HEK293 (cell line): ENCODE measurements at regions not wholly inside any gene's neighbourhood (a gene's known extent, or its start where the extent isn't known, plus 50 kb on each side); places are given as distances from the start of the nearest gene placed in this dataset.

Source experiments
- CTCF ChIA-PET: fragments of 350-600 bp; formaldehyde crosslinking; extraction: SDS; loops from one replicate; lab custom pipeline; 2021; ENCODE audit warnings: antibody characterized with exemption; lab: Yijun Ruan, JAX
- POLR2A ChIA-PET: fragments of 300-600 bp; formaldehyde crosslinking; extraction: SDS; loops from one replicate; lab custom pipeline; 2020; ENCODE audit warnings: antibody characterized with exemption, inconsistent platforms; lab: Yijun Ruan, JAX
- H3K27ac ChIP-seq: fragments of 200-500 bp; sonication (Bioruptor generic); 2 replicates; pipeline ENCODE4 v1.5.1; 2014; ENCODE audit warnings: low read depth, low read length, control low read depth, inconsistent platforms; ENCODE audit errors: extremely low read depth
- H3K36me3 ChIP-seq, 2 experiments: fragments of 200-500 bp in 1 of 2; sonication (Bioruptor generic) in 1 of 2; 1 replicate in 1 of 2; 2 replicates in 1 of 2; pipeline ENCODE4 v1.5.1; 2014 to 2017; ENCODE audit warnings: inconsistent platforms in 2 of 2, low read length in 2 of 2; ENCODE audit not compliant: control insufficient read depth in 2 of 2, insufficient read depth in 1 of 2
- H3K4me1 ChIP-seq: fragments of 200-500 bp; sonication (Bioruptor generic); 2 replicates; pipeline ENCODE4 v1.5.1; 2014; ENCODE audit warnings: mild to moderate bottlenecking, low read length, inconsistent platforms; ENCODE audit not compliant: control insufficient read depth, insufficient read depth
- H3K4me3 ChIP-seq: 2 replicates; pipeline ENCODE4 v1.5.1; 2011; ENCODE audit warnings: low read depth, mild to moderate bottlenecking, control low read depth, low read length, moderate library complexity
- H3K9me3 ChIP-seq: fragments of 200-500 bp; sonication (Bioruptor generic); 2 replicates; pipeline ENCODE4 v1.5.1; 2014; ENCODE audit warnings: low read depth, low read length, inconsistent platforms; ENCODE audit not compliant: control insufficient read depth, insufficient read depth
- BCL11A ChIP-seq: fragments of 450-650 bp; formaldehyde crosslinking; IDR thresholded peaks from 2 replicates; pipeline ENCODE4 v1.5.1; 2016; ENCODE audit warnings: low read depth, missing biosample characterization, missing genetic modification characterization
- KLF16 ChIP-seq: fragments of 450-650 bp; formaldehyde crosslinking; IDR thresholded peaks from 2 replicates; pipeline ENCODE4 v1.5.1; 2017; ENCODE audit warnings: missing biosample characterization, missing genetic modification characterization
- PRDM2 ChIP-seq: fragments of 450-650 bp; formaldehyde crosslinking; IDR thresholded peaks from 2 replicates; pipeline ENCODE4 v1.5.1; 2016; ENCODE audit warnings: missing biosample characterization, missing genetic modification characterization, borderline replicate concordance
- RBAK ChIP-seq: fragments of 450-650 bp; formaldehyde crosslinking; IDR thresholded peaks from 2 replicates; pipeline ENCODE4 v1.5.1; 2016; ENCODE audit warnings: missing biosample characterization, missing genetic modification characterization
- ZNF138 ChIP-seq: fragments of 450-650 bp; formaldehyde crosslinking; IDR thresholded peaks from 2 replicates; pipeline ENCODE4 v1.5.1; 2016; ENCODE audit warnings: missing biosample characterization, missing genetic modification characterization, borderline replicate concordance
- ZNF169 ChIP-seq: fragments of 450-650 bp; formaldehyde crosslinking; IDR thresholded peaks from 2 replicates; pipeline ENCODE4 v1.5.1; 2016; ENCODE audit warnings: missing biosample characterization, missing genetic modification characterization
- ZNF24 ChIP-seq: fragments of 450-650 bp; formaldehyde crosslinking; IDR thresholded peaks from 2 replicates; pipeline ENCODE4 v1.5.1; 2016; ENCODE audit warnings: missing biosample characterization, missing genetic modification characterization
- ZNF274 ChIP-seq, 2 experiments: fragments of 200-500 bp in 1 of 2; fragments of 450-650 bp in 1 of 2; sonication (Bioruptor generic) in 1 of 2; formaldehyde crosslinking in 1 of 2; IDR thresholded peaks; 2 replicates each; pipeline versions ENCODE4 v1.5.1 to v1.6.1; 2014 to 2016; ENCODE audit warnings: borderline replicate concordance in 1 of 2, inconsistent platforms in 1 of 2, low read length in 1 of 2, missing biosample characterization in 1 of 2, missing genetic modification characterization in 1 of 2
- ZNF48 ChIP-seq: fragments of 450-650 bp; formaldehyde crosslinking; IDR thresholded peaks from 2 replicates; pipeline ENCODE4 v1.5.1; 2016; ENCODE audit warnings: missing biosample characterization, missing genetic modification characterization
- ZNF521 ChIP-seq: fragments of 450-650 bp; formaldehyde crosslinking; IDR thresholded peaks from 2 replicates; pipeline ENCODE4 v1.5.1; 2017; ENCODE audit warnings: missing biosample characterization, mild to moderate bottlenecking, missing genetic modification characterization
- ZNF558 ChIP-seq: fragments of 450-650 bp; formaldehyde crosslinking; IDR thresholded peaks from 2 replicates; pipeline ENCODE4 v1.5.1; 2016; ENCODE audit warnings: missing biosample characterization, missing genetic modification characterization
- ZNF660 ChIP-seq: fragments of 450-650 bp; IDR thresholded peaks from 2 replicates; pipeline ENCODE4 v1.5.1; 2018; ENCODE audit warnings: missing biosample characterization, mild to moderate bottlenecking, missing genetic modification characterization
- ZNF677 ChIP-seq: fragments of 450-650 bp; IDR thresholded peaks from 2 replicates; pipeline ENCODE4 v1.5.0; 2018; ENCODE audit warnings: missing biosample characterization, mild to moderate bottlenecking, missing genetic modification characterization, moderate library complexity
- ZNF701 ChIP-seq: fragments of 450-650 bp; formaldehyde crosslinking; IDR thresholded peaks from 2 replicates; pipeline ENCODE4 v1.5.1; 2016; ENCODE audit warnings: missing biosample characterization, missing genetic modification characterization
- ZNF704 ChIP-seq: fragments of 450-650 bp; formaldehyde crosslinking; IDR thresholded peaks from 2 replicates; pipeline ENCODE4 v1.5.1; 2016; ENCODE audit warnings: missing biosample characterization, missing genetic modification characterization
- ZNF747 ChIP-seq: fragments of 450-650 bp; formaldehyde crosslinking; IDR thresholded peaks from 2 replicates; pipeline ENCODE4 v1.5.1; 2016; ENCODE audit warnings: missing biosample characterization, missing genetic modification characterization
- ZSCAN18 ChIP-seq: fragments of 450-650 bp; formaldehyde crosslinking; IDR thresholded peaks from 2 replicates; pipeline ENCODE4 v1.5.1; 2016; ENCODE audit warnings: missing biosample characterization, missing genetic modification characterization
- ZSCAN4 ChIP-seq: fragments of 450-650 bp; formaldehyde crosslinking; IDR thresholded peaks from 2 replicates; pipeline ENCODE4 v1.5.1; 2017; ENCODE audit warnings: missing biosample characterization, missing genetic modification characterization
- TF ChIP-seq, protein P1 (sequence below): fragments of 450-650 bp; IDR thresholded peaks from 2 replicates; pipeline ENCODE4 v1.5.1; 2018; ENCODE audit warnings: missing biosample characterization, missing genetic modification characterization

DNA sequence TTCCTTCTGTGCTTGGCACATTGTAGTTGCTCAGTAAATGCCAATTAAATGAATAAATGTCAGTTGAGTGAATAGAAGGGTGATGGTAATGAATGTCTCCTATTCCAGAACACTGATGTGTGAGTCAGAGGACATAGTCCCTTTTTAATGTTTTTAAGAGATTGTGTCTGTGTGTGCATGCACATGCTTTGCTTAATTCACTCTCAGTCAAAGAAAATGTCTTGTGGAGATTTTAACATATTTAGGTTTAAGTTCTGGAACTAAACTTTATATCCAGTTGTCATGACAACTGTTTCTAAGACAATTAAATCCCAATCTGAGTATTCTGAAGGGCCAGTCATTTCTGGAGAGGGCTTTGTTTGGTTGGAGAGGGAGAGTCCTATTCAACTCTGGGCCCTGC, 255.3 kb upstream of the CDH11 start:
- TF ChIP-seq ZNF521 (tag by site-specific recombination), result no peak
- no peak for TF ChIP-seq BCL11A (tag by site-specific recombination)
- H3K4me1 ChIP-seq, result no peaks in the 10 kb centered on the region
- H3K4me3 ChIP-seq, result no peak overlapping the region
- ChIA-PET CTCF (interaction anchor here (0.6 kb wide), 1 partner anchor 403 kb away, joined by 3 read pairs; no protein-coding TSS in a partner anchor), POLR2A (no interaction called here)
- no peak overlapping the region for H3K27ac ChIP-seq
- no peaks in the 10 kb centered on the region for H3K36me3 ChIP-seq
- no peaks in the 10 kb centered on the region for H3K9me3 ChIP-seq

DNA sequence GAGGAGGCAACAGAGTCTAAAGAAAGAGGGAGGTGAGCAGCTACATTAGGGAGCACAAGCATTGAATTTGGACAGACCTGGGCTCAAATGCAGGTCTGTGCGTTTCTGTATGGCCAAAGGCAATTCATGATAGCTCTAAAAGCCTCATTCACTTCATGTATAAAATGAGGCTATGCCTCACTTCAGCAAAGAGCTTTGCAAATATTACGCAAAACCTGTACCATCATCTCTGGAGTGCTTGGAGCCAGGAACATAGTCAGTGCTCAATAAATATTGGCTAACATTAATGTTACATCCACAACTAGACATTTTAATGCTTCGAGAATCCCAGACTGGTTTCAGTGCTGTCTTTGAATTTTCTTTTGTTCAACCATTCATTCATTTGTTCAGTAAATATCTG, 254.7 kb upstream of the CDH11 start:
- POLR2A ChIA-PET, result no interaction called here
- Histone ChIP-seq H3K9me3 (no peaks in the 10 kb centered on the region), H3K4me3 (no peak overlapping the region), H3K4me1 (no peaks in the 10 kb centered on the region), H3K36me3 (no peaks in the 10 kb centered on the region)
- CTCF ChIA-PET, result interaction anchor here (0.6 kb wide), 1 partner anchor 403 kb away, joined by 3 read pairs; no protein-coding TSS in a partner anchor
- TF ChIP-seq PRDM2, result no peak
- TF ChIP-seq, all 188 proteins: peak for 0
- no peak overlapping the region for H3K27ac ChIP-seq

GRCh38 chr16:65375651-65376050, 253.8 kb upstream of the CDH11 start:
- ChIA-PET POLR2A (no interaction called here), CTCF (no interaction called here)
- Histone ChIP-seq H3K9me3 (no peaks in the 10 kb centered on the region), H3K27ac (no peak overlapping the region), H3K36me3 (no peaks in the 10 kb centered on the region), H3K4me3 (no peak overlapping the region), H3K4me1 (no peaks in the 10 kb centered on the region)
- TF ChIP-seq ZNF660, result no peak
- no peak for TF ChIP-seq ZSCAN4
- TF ChIP-seq ZNF704 (tag by site-specific recombination), result no peak
- TF ChIP-seq ZNF747 (tag by site-specific recombination), result no peak
- no peak for TF ChIP-seq ZNF701 (tag by site-specific recombination)
- no peak for TF ChIP-seq ZNF274 (IDR thresholded peaks at IDR 0.05; ENCODE audit: low read length)
- TF ChIP-seq ZNF274 (tag by site-specific recombination; IDR thresholded peaks at IDR 0.05; ENCODE audit: borderline replicate concordance), result no peak
- TF ChIP-seq, protein P1, sequence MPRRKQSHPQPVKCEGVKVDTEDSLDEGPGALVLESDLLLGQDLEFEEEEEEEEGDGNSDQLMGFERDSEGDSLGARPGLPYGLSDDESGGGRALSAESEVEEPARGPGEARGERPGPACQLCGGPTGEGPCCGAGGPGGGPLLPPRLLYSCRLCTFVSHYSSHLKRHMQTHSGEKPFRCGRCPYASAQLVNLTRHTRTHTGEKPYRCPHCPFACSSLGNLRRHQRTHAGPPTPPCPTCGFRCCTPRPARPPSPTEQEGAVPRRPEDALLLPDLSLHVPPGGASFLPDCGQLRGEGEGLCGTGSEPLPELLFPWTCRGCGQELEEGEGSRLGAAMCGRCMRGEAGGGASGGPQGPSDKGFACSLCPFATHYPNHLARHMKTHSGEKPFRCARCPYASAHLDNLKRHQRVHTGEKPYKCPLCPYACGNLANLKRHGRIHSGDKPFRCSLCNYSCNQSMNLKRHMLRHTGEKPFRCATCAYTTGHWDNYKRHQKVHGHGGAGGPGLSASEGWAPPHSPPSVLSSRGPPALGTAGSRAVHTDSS (tag by site-specific recombination), result no peak
- TF ChIP-seq ZNF169 (tag by site-specific recombination), result no peak
- TF ChIP-seq ZSCAN18 (tag by site-specific recombination), result no peak
- no peak for TF ChIP-seq RBAK
- no peak for TF ChIP-seq ZNF24
- TF ChIP-seq ZNF48 (tag by site-specific recombination), result no peak
- TF ChIP-seq ZNF558, result no peak
- no peak for TF ChIP-seq ZNF138 (tag by site-specific recombination)
- no peak for TF ChIP-seq ZNF677
- no peak for TF ChIP-seq KLF16 (tag by site-specific recombination)
